ENCODE measurements at regions not wholly inside any gene's neighbourhood (a gene's known extent, or its start where the extent isn't known, plus 50 kb on each side); places are given as distances from the start of the nearest gene placed in this dataset.
"Not testable (repeated sequence)": the region's sequence is repeated elsewhere in the genome, so short reads cannot be mapped to it uniquely, and the experiment has no call there.

DNA sequence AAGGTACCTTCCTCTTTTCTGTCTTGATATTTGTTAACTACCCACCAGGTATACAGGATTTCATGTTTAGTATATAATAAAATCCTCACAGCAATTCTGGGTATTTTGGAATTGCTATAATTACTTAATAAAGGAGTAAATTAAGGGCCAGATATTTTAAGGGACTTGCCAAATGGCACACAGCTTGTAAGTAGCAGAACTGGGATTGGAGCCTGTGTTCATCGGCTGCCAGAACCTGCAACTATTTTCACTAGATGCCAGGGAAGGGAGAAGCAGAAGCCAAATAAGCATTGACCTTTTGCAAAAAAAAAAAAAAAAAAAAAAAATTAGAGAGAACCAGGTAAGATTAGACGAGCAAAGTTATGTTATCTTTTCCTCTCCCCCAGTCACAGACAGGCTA is 683.3 kb upstream of the CADM2 start:
- Histone ChIP-seq H3K9me3 (ENCODE audit: control insufficient read depth in 2 of 2, insufficient read depth in 1 of 2, low read depth in 1 of 2, low read length in 1 of 2) (no peaks in the 10 kb centered on the region), H3K27ac (ENCODE audit: low read depth in 2 of 2, low read length in 1 of 2) (no peak overlapping the region), H3K27me3 (ENCODE audit: control insufficient read depth in 1 of 2, insufficient read depth in 2 of 2, low read length in 2 of 2) (no peaks in the 10 kb centered on the region), H3K36me3 (ENCODE audit: control insufficient read depth in 2 of 2, insufficient read depth in 2 of 2, low read length in 1 of 2) (no peaks in the 10 kb centered on the region), H3K4me3 (ENCODE audit: low read depth in 1 of 2, low read length in 2 of 2) (no peak overlapping the region), H3K4me1 (ENCODE audit: control insufficient read depth in 2 of 2, insufficient read depth in 2 of 2, low read length in 1 of 2) (no peaks in the 10 kb centered on the region)
- 59 to 61% methylated on average over 2 of the region's 2 CpGs for WGBS, 2 donors

DNA sequence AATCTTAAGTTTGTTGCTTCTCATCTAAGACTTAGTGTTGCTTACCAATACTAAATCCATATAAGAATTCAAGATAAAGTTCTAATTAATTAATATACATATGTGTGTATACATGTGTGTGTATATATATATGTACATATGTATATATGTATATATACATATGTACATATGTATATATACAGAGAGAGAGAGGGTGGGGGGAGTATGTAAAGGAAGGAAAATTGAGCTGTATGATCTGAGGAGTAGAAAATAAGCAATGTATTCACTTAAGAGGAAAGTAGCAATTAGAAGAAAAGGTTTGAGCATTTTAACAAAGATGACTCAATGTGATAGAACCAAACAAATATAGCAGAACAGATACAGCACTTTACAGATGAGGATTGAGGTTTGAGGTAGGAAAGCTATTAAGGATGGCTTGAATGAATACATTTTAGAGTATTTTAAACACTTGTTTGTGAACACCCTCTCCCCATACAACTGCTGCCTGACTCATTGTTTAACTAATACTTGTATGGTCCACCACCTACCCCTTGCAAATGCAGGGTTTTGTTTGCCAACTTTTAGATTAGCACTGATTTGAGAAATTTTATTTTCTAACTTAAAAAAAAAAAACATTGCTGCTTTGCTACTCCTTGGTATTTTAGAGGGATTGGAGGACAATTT is 681.1 kb upstream of the CADM2 start:
- Histone ChIP-seq H3K4me1 (ENCODE audit: control insufficient read depth in 2 of 2, insufficient read depth in 2 of 2, low read length in 1 of 2) (no peaks in the 10 kb centered on the region), H3K4me3 (ENCODE audit: low read depth in 1 of 2, low read length in 2 of 2) (no peak overlapping the region), H3K36me3 (ENCODE audit: control insufficient read depth in 2 of 2, insufficient read depth in 2 of 2, low read length in 1 of 2) (no peaks in the 10 kb centered on the region)

DNA sequence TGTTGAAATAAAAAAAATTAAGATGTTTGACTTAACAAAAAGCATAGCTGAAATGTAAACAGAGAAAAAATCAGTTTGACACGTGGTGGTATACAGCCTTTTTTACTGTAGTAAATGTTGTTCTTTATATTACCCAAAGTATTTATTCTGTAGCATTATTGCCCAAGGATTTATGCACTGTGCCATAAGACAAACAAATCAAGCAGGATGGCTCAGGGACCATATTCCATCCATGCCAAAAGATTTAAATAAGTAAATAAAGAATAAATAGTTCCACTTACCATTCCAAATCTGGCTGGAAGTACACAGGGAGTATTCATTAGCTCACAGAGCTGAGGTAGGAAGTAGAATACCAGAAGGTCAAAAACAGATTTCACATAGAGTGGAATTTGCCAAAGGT is 666.7 kb upstream of the CADM2 start:
- H3K4me3 ChIP-seq (ENCODE audit: low read depth in 1 of 2, low read length in 2 of 2) = no peak overlapping the region
- H3K27ac ChIP-seq (ENCODE audit: low read depth in 2 of 2, low read length in 1 of 2) = no peak overlapping the region
- 16 to 23% methylated on average over 1 of the region's 1 CpG for WGBS, 2 donors
- no peaks in the 10 kb centered on the region for H3K4me1 ChIP-seq (ENCODE audit: control insufficient read depth in 2 of 2, insufficient read depth in 2 of 2, low read length in 1 of 2)
- H3K36me3 ChIP-seq (ENCODE audit: control insufficient read depth in 2 of 2, insufficient read depth in 2 of 2, low read length in 1 of 2) = no peaks in the 10 kb centered on the region
- no peaks in the 10 kb centered on the region for H3K9me3 ChIP-seq (ENCODE audit: control insufficient read depth in 2 of 2, insufficient read depth in 1 of 2, low read depth in 1 of 2, low read length in 1 of 2)
- H3K27me3 ChIP-seq (ENCODE audit: control insufficient read depth in 1 of 2, insufficient read depth in 2 of 2, low read length in 2 of 2) = no peaks in the 10 kb centered on the region

More for the DNA sequence above, 681.1 kb upstream of the CADM2 start:
- Histone ChIP-seq H3K9me3 (ENCODE audit: control insufficient read depth in 2 of 2, insufficient read depth in 1 of 2, low read depth in 1 of 2, low read length in 1 of 2) (no peaks in the 10 kb centered on the region), H3K27ac (ENCODE audit: low read depth in 2 of 2, low read length in 1 of 2) (no peak overlapping the region), H3K27me3 (ENCODE audit: control insufficient read depth in 1 of 2, insufficient read depth in 2 of 2, low read length in 2 of 2) (no peaks in the 10 kb centered on the region)

DNA sequence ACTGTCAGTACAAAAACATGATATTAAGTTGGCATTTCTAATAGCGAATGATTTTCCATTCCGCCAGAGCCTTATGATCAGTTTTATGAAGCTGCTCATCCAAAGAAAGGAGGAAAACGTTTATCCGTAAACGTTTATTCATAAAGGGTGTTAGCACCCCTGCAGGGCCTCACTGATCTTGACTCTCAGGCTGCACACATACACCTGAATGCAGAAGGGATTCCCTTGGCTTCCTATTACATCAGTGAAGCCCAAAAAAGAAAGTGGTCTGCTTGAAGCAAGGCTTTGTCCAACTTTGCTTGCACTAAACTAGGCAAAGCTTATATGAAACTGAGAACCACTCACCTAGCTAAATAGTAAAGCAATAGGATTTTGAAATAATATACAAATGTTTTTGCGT is 659.5 kb upstream of the CADM2 start:
- no peaks in the 10 kb centered on the region for H3K36me3 ChIP-seq (ENCODE audit: control insufficient read depth in 2 of 2, insufficient read depth in 2 of 2, low read length in 1 of 2)
- no peak overlapping the region for H3K4me3 ChIP-seq (ENCODE audit: low read depth in 1 of 2, low read length in 2 of 2)
- no peak overlapping the region for H3K27ac ChIP-seq (ENCODE audit: low read depth in 2 of 2, low read length in 1 of 2)
- no peaks in the 10 kb centered on the region for H3K4me1 ChIP-seq (ENCODE audit: control insufficient read depth in 2 of 2, insufficient read depth in 2 of 2, low read length in 1 of 2)
- no peaks in the 10 kb centered on the region for H3K9me3 ChIP-seq (ENCODE audit: control insufficient read depth in 2 of 2, insufficient read depth in 1 of 2, low read depth in 1 of 2, low read length in 1 of 2)
- 57 to 62% methylated on average over 6 of the region's 6 CpGs for WGBS, 2 donors
- H3K27me3 ChIP-seq (ENCODE audit: control insufficient read depth in 1 of 2, insufficient read depth in 2 of 2, low read length in 2 of 2) = no peaks in the 10 kb centered on the region

DNA sequence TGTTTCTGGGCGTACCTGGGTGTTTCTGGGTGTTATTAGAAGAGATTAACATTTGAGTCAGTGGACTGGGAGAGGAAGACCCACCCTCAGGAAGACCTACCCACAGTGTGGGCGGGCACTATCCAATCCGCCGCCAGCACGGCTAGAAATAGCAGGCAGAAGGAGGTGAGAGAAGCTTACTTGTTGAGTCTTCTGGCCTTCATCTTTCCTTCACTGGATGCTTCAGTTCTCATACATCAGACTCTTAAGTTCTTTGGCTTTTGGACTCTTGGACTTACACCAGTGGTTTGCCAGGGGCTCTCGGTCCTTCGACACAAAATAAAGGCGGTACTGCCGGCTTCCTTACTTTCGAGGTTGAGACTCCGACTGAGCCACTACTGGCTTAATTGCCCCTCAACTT is 654.6 kb upstream of the CADM2 start:
- no peaks in the 10 kb centered on the region for H3K36me3 ChIP-seq (ENCODE audit: control insufficient read depth in 2 of 2, insufficient read depth in 2 of 2, low read length in 1 of 2)

DNA sequence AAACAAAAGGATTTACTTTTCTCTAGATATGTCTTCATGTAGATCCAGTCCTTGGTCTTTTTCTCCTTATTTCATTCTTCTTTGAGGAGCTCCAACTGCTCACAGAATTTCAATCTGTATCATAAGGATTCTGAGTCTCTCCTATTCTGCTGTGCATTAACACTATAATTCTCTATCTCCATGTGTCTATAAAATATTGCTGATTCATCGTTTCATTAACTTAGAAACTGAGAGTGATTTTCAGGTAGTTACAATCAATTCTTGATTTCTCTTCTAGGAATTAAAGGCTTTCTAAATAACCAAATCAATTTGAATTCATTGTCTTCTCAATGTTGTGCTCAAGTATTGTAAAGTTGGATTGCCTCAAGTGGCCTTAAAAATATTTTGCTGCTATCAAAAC is 651.5 kb upstream of the CADM2 start:
- Histone ChIP-seq H3K36me3 (ENCODE audit: control insufficient read depth in 2 of 2, insufficient read depth in 2 of 2, low read length in 1 of 2) (no peaks in the 10 kb centered on the region), H3K27ac (ENCODE audit: low read depth in 2 of 2, low read length in 1 of 2) (no peak overlapping the region), H3K27me3 (ENCODE audit: control insufficient read depth in 1 of 2, insufficient read depth in 2 of 2, low read length in 2 of 2) (no peaks in the 10 kb centered on the region), H3K4me3 (ENCODE audit: low read depth in 1 of 2, low read length in 2 of 2) (no peak overlapping the region), H3K9me3 (ENCODE audit: control insufficient read depth in 2 of 2, insufficient read depth in 1 of 2, low read depth in 1 of 2, low read length in 1 of 2) (no peaks in the 10 kb centered on the region), H3K4me1 (ENCODE audit: control insufficient read depth in 2 of 2, insufficient read depth in 2 of 2, low read length in 1 of 2) (no peaks in the 10 kb centered on the region)
- 85 to 87% methylated on average over 1 of the region's 1 CpG for WGBS, 2 donors

More for the DNA sequence above, 654.6 kb upstream of the CADM2 start:
- H3K4me1 ChIP-seq (ENCODE audit: control insufficient read depth in 2 of 2, insufficient read depth in 2 of 2, low read length in 1 of 2) = no peaks in the 10 kb centered on the region
- 93% methylated on average over 11 of the region's 11 CpGs for WGBS, 2 donors
- H3K27me3 ChIP-seq (ENCODE audit: control insufficient read depth in 1 of 2, insufficient read depth in 2 of 2, low read length in 2 of 2) = no peaks in the 10 kb centered on the region
- H3K9me3 ChIP-seq (ENCODE audit: control insufficient read depth in 2 of 2, insufficient read depth in 1 of 2, low read depth in 1 of 2, low read length in 1 of 2) = no peaks in the 10 kb centered on the region
- no peak overlapping the region for H3K4me3 ChIP-seq (ENCODE audit: low read depth in 1 of 2, low read length in 2 of 2)
- no peak overlapping the region for H3K27ac ChIP-seq (ENCODE audit: low read depth in 2 of 2, low read length in 1 of 2)

DNA sequence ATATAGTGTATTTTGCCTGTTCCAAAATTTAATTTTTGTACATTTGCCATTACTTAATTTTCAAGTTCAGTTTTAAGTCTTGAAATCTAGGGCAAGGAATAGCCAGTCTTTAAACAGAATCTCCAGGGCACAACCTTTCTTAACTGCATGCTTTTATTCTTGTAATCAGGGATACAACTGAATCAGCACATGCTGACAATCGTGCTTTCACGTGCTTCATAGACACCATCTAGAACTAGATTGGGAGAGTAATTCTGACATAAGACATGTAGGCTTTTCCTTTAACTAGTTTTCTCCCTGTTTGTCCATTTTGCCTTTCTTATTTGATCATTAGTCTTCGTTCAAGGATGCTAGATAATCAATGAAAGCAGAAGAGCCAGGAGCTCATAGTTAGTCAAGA is 650.4 kb upstream of the CADM2 start:
- Histone ChIP-seq H3K4me1 (ENCODE audit: control insufficient read depth in 2 of 2, insufficient read depth in 2 of 2, low read length in 1 of 2) (no peaks in the 10 kb centered on the region), H3K4me3 (ENCODE audit: low read depth in 1 of 2, low read length in 2 of 2) (no peak overlapping the region), H3K27me3 (ENCODE audit: control insufficient read depth in 1 of 2, insufficient read depth in 2 of 2, low read length in 2 of 2) (no peaks in the 10 kb centered on the region), H3K36me3 (ENCODE audit: control insufficient read depth in 2 of 2, insufficient read depth in 2 of 2, low read length in 1 of 2) (no peaks in the 10 kb centered on the region), H3K27ac (ENCODE audit: low read depth in 2 of 2, low read length in 1 of 2) (no peak overlapping the region), H3K9me3 (ENCODE audit: control insufficient read depth in 2 of 2, insufficient read depth in 1 of 2, low read depth in 1 of 2, low read length in 1 of 2) (no peaks in the 10 kb centered on the region)
- WGBS, 2 donors = 56 to 60% methylated on average over 3 of the region's 3 CpGs

DNA sequence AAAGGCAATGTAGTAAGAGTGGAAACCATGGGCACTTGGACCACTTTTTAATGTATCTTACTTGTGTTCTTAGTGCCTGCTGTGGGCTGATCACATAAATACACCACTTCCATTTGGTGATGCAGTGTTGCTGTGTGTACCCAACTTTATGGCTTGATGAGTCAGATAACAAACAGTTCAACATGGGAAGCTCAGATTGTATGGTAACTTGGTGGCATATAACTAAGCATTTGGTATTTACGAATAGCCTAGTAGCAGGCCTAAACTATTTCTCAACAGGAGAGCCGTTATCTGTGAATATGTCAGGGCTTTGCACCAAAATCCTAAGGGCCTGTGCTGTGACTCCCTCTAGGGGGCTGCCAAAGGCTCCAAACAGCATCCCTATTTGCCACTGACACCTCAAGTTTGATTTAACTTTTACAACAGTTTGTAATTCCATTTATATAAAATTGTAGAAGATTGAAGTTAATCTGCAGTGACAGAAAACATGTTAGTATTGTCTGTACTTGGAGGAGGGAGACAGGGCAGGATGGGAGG is 640.4 kb upstream of the CADM2 start:
- Histone ChIP-seq H3K9me3 (ENCODE audit: control insufficient read depth in 2 of 2, insufficient read depth in 1 of 2, low read depth in 1 of 2, low read length in 1 of 2) (peaks cover 0 to 2% of the 10 kb centered on the region in 2 donors), H3K4me1 (ENCODE audit: control insufficient read depth in 2 of 2, insufficient read depth in 2 of 2, low read length in 1 of 2) (no peaks in the 10 kb centered on the region), H3K36me3 (ENCODE audit: control insufficient read depth in 2 of 2, insufficient read depth in 2 of 2, low read length in 1 of 2) (no peaks in the 10 kb centered on the region), H3K4me3 (ENCODE audit: low read depth in 1 of 2, low read length in 2 of 2) (no peak overlapping the region), H3K27me3 (ENCODE audit: control insufficient read depth in 1 of 2, insufficient read depth in 2 of 2, low read length in 2 of 2) (no peaks in the 10 kb centered on the region), H3K27ac (ENCODE audit: low read depth in 2 of 2, low read length in 1 of 2) (no peak overlapping the region)
- 45 to 51% methylated on average over 2 of the region's 2 CpGs for WGBS, 2 donors

DNA sequence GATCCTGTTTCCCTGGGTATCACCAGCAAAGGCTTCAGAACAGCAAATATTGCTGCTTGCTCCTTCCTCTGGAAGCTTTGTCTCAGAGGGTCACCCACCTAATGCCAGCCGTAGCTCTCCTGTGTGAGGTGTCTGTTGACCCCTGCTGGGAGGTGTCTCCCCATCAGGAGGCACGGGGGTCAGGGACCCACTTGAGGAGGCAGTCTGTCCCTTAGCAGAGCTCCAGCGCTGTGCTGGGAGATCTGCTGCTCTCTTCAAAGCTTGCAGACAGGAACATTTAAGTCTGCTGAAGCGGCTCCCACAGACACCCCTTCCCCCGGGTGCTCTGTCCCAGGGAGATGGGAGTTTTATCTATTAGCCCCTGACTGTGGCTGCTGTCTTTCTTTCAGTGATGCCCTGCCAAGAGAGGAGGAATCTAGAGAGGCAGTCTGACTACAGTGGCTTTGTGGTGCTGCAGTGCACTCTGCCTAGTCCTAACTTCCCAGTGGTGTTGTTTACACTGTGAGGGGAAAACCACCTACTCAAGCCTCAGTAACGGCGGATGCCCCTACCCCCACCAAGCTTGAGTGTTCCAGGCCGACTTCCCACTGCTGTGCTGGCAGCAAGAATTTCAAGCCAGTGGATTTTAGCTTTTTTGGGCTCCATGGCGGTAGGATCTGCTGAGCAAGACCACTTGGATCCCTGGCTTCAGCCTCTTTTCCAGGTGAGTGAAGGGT is 593.1 kb upstream of the CADM2 start:
- H3K4me3 ChIP-seq (ENCODE audit: low read depth in 1 of 2, low read length in 2 of 2); H3K27ac ChIP-seq (ENCODE audit: low read depth in 2 of 2, low read length in 1 of 2); H3K27me3 ChIP-seq (ENCODE audit: control insufficient read depth in 1 of 2, insufficient read depth in 2 of 2, low read length in 2 of 2); H3K4me1 ChIP-seq (ENCODE audit: control insufficient read depth in 2 of 2, insufficient read depth in 2 of 2, low read length in 1 of 2); H3K36me3 ChIP-seq (ENCODE audit: control insufficient read depth in 2 of 2, insufficient read depth in 2 of 2, low read length in 1 of 2); H3K9me3 ChIP-seq (ENCODE audit: control insufficient read depth in 2 of 2, insufficient read depth in 1 of 2, low read depth in 1 of 2, low read length in 1 of 2): not testable (repeated sequence)
- 65 to 79% methylated on average over 9 of the region's 9 CpGs for WGBS, 2 donors

Measured in esophagus (tissue), 2 donors.